H54 (cell line): ENCODE measurements at regions not wholly inside any gene's neighbourhood (a gene's known extent, or its start where the extent isn't known, plus 50 kb on each side); places are given as distances from the start of the nearest gene placed in this dataset.

Experiments used
- DNase-seq: peaks from one replicate; pipeline ENCODE4 v3.0.0; 2011; ENCODE audit warnings: low spot score, mixed read lengths; ENCODE audit not compliant: insufficient read length
- FAIRE-seq: peaks from 3 replicates; lab custom pipeline; 2011; peaks lifted over from hg19 to GRCh38; lab: Jason Lieb, UNC
- POLR2A ChIP-seq: IDR thresholded peaks from 2 replicates; pipeline ENCODE4 v1.6.1; 2011; ENCODE audit warnings: low read depth, mild to moderate bottlenecking, low read length

GRCh38 chr13:99027661-99028425 lies 50.0 kb upstream of the DOCK9 start:
- DNase-seq: no peak
- TF ChIP-seq POLR2A: no peak
- FAIRE-seq: no peak

- no peak for FAIRE-seq
- no peak for DNase-seq
- no peak for TF ChIP-seq POLR2A
Measured at GRCh38 chr13:99028890-99029289, 51.0 kb upstream of the DOCK9 start.

DNA sequence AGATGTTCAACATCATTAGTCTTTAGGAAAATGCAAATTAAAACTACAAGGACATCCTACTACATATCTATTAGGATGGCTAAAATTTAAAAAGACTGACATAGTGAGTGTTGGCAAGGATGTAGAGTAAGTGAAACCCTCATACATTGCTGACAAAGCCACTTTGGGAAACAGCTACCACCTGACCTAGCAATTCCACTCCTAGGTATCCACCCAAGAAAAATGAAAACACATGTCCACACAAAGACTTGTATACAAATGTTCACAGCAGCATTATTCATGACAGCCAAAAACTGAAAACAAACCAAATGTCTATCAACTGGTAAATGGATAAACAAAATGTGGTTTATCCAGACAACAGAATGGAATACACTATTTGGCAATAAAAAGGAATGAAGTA lies 51.7 kb upstream of the DOCK9 start:
- FAIRE-seq (no peak), DNase-seq (no peak)
- no peak for TF ChIP-seq POLR2A

- DNase-seq (no peak), FAIRE-seq (no peak)
- TF ChIP-seq POLR2A: no peak
Measured at GRCh38 chr13:99030326-99030725, 52.5 kb upstream of the DOCK9 start.

GRCh38 chr13:99031832-99032231 lies 54.0 kb upstream of the DOCK9 start:
- no peak for TF ChIP-seq POLR2A
- peak; percentile 65 for FAIRE-seq
- no peak for DNase-seq

GRCh38 chr13:99033814-99034213 lies 56.0 kb upstream of the DOCK9 start:
- FAIRE-seq (peak; percentile 98), DNase-seq (no peak)

DNA sequence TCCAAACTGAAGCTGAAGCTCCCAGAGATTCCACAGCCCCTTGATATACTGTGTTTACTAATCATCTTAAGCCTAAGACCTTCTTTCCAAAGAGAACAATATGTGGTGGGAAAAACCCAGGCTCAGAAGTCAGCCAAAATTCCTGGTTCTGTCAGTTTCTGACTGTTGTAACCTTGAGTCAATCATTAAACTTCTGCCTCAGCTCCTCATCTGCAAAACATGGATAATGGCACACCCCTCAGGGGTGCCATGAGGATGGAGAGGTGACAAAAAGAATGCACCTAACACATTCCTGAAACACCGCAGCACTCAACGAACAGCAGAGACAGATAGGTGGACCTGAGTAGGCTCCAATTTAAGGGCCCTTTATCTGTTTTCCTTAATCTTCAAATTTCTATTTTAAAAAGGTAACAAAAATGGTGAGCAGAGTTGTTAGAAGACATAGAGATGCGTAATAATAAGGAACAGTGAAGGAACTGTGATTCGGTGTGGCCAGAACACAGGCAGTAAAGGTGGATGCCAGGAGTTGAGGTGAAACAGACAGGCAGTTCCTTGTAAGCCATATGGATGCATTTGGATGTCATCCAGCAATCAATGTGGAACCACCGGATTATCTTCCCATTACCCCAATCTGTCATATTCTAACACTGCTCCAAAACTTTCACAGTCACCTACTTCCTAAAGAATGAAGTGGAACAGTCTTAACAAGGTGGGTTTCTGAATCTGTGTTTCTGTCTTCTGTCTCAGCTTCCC lies 56.6 kb upstream of the DOCK9 start:
- no peak for TF ChIP-seq POLR2A
- no peak for FAIRE-seq
- no peak for DNase-seq

More at GRCh38 chr13:99033814-99034213, 56.0 kb upstream of the DOCK9 start:
- no peak for TF ChIP-seq POLR2A

- peak; percentile 38 for FAIRE-seq
- no peak for DNase-seq
- TF ChIP-seq POLR2A: no peak
Measured at GRCh38 chr13:99035715-99036114, 57.9 kb upstream of the DOCK9 start.

GRCh38 chr13:99037756-99038155 lies 59.9 kb upstream of the DOCK9 start:
- DNase-seq (no peak), FAIRE-seq (peak; percentile 60)
- no peak for TF ChIP-seq POLR2A

GRCh38 chr13:99039718-99040280 lies 61.9 kb upstream of the DOCK9 start:
- DNase-seq: no peak
- TF ChIP-seq POLR2A: no peak
- FAIRE-seq: peak; percentile 78

DNA sequence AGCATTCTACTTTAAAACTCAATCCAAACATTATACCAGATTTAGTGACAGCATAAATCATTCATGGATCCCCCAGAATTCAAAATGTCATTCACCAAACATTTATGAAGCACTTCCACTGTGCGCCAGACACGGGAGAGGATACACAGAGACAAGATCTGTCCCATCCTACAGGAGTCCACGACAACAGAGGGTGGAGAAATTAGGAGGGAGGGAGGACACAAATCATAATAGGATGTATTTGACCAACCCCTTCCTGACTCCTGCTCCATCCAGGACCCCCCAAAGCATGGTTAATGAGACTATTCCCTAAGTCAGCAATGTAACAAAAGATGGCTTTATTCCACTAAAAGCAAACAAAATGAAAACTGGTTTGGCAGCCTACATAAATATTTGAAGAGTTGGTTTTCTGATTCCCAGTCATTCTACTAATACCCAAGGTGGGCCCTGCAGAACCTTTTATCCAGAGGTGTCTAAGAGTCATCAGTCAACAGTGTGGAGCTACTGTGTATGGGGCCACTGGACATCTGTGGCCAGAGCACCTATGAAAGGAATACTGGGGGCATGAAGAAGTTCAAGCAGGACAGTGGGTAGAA lies 62.8 kb upstream of the DOCK9 start:
- no peak for TF ChIP-seq POLR2A
- DNase-seq: no peak
- peak; percentile 78 for FAIRE-seq

- FAIRE-seq (peak; percentile 6), DNase-seq (no peak)
- TF ChIP-seq POLR2A: no peak
Measured at GRCh38 chr13:99041337-99041736, 63.5 kb upstream of the DOCK9 start.

GRCh38 chr13:99041788-99042187 lies 63.9 kb upstream of the DOCK9 start:
- TF ChIP-seq POLR2A: no peak
- FAIRE-seq (no peak), DNase-seq (no peak)
